Activated CD8-positive, alpha-beta T cell treated with anti-CD3 and anti-CD28 coated beads for 36 hours (primary cell): ENCODE measurements at regions not wholly inside any gene's neighbourhood (a gene's known extent, or its start where the extent isn't known, plus 50 kb on each side); places are given as distances from the start of the nearest gene placed in this dataset.

Experiments used
- ATAC-seq: fragments of 200-7000 bp; cut with Tn5 transposase; one replicate; pipeline ENCODE4 v1.10.0; 2021; ENCODE audit warnings: mild to moderate bottlenecking, moderate library complexity
- CTCF ChIA-PET: fragments of 350-600 bp; sonication (Branson Sonifier 250); formaldehyde crosslinking; loops from one replicate; lab custom pipeline; 2021; ENCODE audit warnings: antibody characterized with exemption; lab: Charles Lee
- POLR2A ChIA-PET: fragments of 350-600 bp; sonication (Branson Sonifier 250); formaldehyde crosslinking; loops from one replicate; lab custom pipeline; 2021; ENCODE audit warnings: antibody characterized with exemption; lab: Charles Lee
- DNase-seq: peaks from one replicate; pipeline ENCODE4 v3.0.0-alpha.2; 2020
- H3K27ac Mint-ChIP-seq: one replicate; pipeline ENCODE4 v1.8.0; 2021; ENCODE audit warnings: mild to moderate bottlenecking, mixed read lengths
- H3K27me3 Mint-ChIP-seq: one replicate; pipeline ENCODE4 v1.8.0; 2021; ENCODE audit warnings: mixed read lengths
- H3K36me3 Mint-ChIP-seq: one replicate; pipeline ENCODE4 v1.8.0; 2021; ENCODE audit warnings: low read depth, mixed read lengths
- H3K4me1 Mint-ChIP-seq: one replicate; pipeline ENCODE4 v1.8.0; 2021; ENCODE audit warnings: low read depth, mixed read lengths
- H3K4me3 Mint-ChIP-seq: one replicate; pipeline ENCODE4 v1.8.0; 2021; ENCODE audit warnings: mild to moderate bottlenecking, moderate library complexity, mixed read lengths
- H3K9me3 Mint-ChIP-seq: one replicate; pipeline ENCODE4 v1.8.0; 2021; ENCODE audit warnings: mixed read lengths
- CTCF ChIP-seq: fragments of 200-600 bp; IDR thresholded peaks from one replicate; pipeline ENCODE4 v1.8.0; 2022; ENCODE audit warnings: antibody characterized with exemption, mild to moderate bottlenecking
- intact Hi-C: fragments of 100-400 bp; cut with micrococcal nuclease; formaldehyde crosslinking; loops from one replicate; pipeline ENCODE4 v1.10.0; 2022

GRCh38 chr11:43561832-43562231 lies 118.7 kb upstream of the HSD17B12 start:
- no peak for ATAC-seq
- Mint-ChIP-seq H3K36me3 (no peaks in the 10 kb centered on the region), H3K9me3 (no peaks in the 10 kb centered on the region), H3K4me3 (no peak overlapping the region), H3K4me1 (peaks cover 15% of the 10 kb centered on the region), H3K27ac (no peak overlapping the region), H3K27me3 (peaks cover 47% of the 10 kb centered on the region)
- ChIA-PET CTCF (interaction anchor here (0.9 to 1.8 kb wide), 6 partner anchors 9 to 56 kb away, joined by 3 to 5 read pairs (median 4); no protein-coding TSS in a partner anchor), POLR2A (no interaction called here)
- DNase-seq = no peak
- intact Hi-C loops = no loop called here
- no peak for TF ChIP-seq CTCF

- Mint-ChIP-seq H3K27me3 (peaks cover 42% of the 10 kb centered on the region), H3K4me1 (no peaks in the 10 kb centered on the region), H3K27ac (no peak overlapping the region), H3K9me3 (no peaks in the 10 kb centered on the region), H3K36me3 (no peaks in the 10 kb centered on the region), H3K4me3 (no peak overlapping the region)
- POLR2A ChIA-PET = interaction anchor here (1.0 kb wide), 1 partner anchor 19 kb away, joined by 3 read pairs; no protein-coding TSS in a partner anchor
- CTCF ChIA-PET = interaction anchor here (0.6 to 2.5 kb wide), 21 partner anchors 8 to 284 kb away, joined by 3 to 20 read pairs (median 4); no protein-coding TSS in a partner anchor
- DNase-seq (no peak), ATAC-seq (peak; percentile 66)
- TF ChIP-seq CTCF = peak; percentile 76
- intact Hi-C loops = no loop called here
Measured at GRCh38 chr11:43567396-43567975, 113.1 kb upstream of the HSD17B12 start.

GRCh38 chr11:43573233-43573632 lies 107.3 kb upstream of the HSD17B12 start:
- POLR2A ChIA-PET = no interaction called here
- ATAC-seq = peak; percentile 35
- intact Hi-C loops = loop anchor here (5.0 kb wide), 1 partner anchor 279 kb away; no protein-coding TSS in a partner anchor
- H3K27me3 Mint-ChIP-seq = peaks cover 76% of the 10 kb centered on the region
- CTCF ChIA-PET = interaction anchor here (0.6 to 3.0 kb wide), 17 partner anchors 8 to 366 kb away, joined by 3 to 13 read pairs (median 4); partner anchors contain the start of gene API5
- peaks cover 1% of the 10 kb centered on the region for H3K36me3 Mint-ChIP-seq
- no peak overlapping the region for H3K27ac Mint-ChIP-seq
- H3K9me3 Mint-ChIP-seq = no peaks in the 10 kb centered on the region
- peaks cover 16% of the 10 kb centered on the region for H3K4me1 Mint-ChIP-seq
- peak; percentile 35 for DNase-seq
- H3K4me3 Mint-ChIP-seq = no peak overlapping the region
- peak; percentile 70 for TF ChIP-seq CTCF

- H3K36me3 Mint-ChIP-seq = peaks cover 1% of the 10 kb centered on the region
- H3K27ac Mint-ChIP-seq = no peak overlapping the region
- TF ChIP-seq CTCF = no peak
- no peak for ATAC-seq
- no peak for DNase-seq
- POLR2A ChIA-PET = no interaction called here
- H3K4me3 Mint-ChIP-seq = no peak overlapping the region
- intact Hi-C loops = loop anchor here (5.0 kb wide), 1 partner anchor 278 kb away; no protein-coding TSS in a partner anchor
- H3K9me3 Mint-ChIP-seq = no peaks in the 10 kb centered on the region
- CTCF ChIA-PET = interaction anchor here (0.6 to 3.0 kb wide), 5 partner anchors 9 to 278 kb away, joined by 3 to 13 read pairs (median 3); partner anchors contain the start of gene API5
- peaks cover 20% of the 10 kb centered on the region for H3K4me1 Mint-ChIP-seq
- H3K27me3 Mint-ChIP-seq = peaks cover 78% of the 10 kb centered on the region
Measured at GRCh38 chr11:43573873-43574272, 106.7 kb upstream of the HSD17B12 start.

DNA sequence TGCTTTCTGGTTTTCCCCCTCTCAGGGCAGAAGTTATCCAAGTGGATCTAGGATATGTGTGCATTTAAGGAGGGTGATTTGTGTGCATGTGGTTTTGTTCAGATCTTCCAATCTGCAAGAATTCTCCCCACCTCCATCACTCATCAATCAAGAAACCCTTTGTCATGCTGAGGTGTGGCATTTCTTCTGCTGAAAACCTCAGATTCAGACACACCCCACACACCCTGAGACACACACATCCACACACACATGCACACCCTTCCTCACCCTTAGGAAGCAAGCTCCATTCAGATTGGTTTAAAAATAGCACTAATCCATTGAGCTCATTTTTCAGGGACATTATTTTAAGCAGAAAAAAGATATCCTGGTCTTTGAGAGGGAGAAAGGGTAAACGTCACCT lies 106.1 kb upstream of the HSD17B12 start:
- Mint-ChIP-seq H3K27me3 (peaks cover 78% of the 10 kb centered on the region), H3K4me3 (no peak overlapping the region), H3K9me3 (no peaks in the 10 kb centered on the region), H3K36me3 (peaks cover 1% of the 10 kb centered on the region), H3K27ac (no peak overlapping the region), H3K4me1 (peaks cover 22% of the 10 kb centered on the region)
- no peak for TF ChIP-seq CTCF
- no peak for DNase-seq
- no peak for ATAC-seq
- POLR2A ChIA-PET = interaction anchor here (1.4 kb wide), 1 partner anchor 13 kb away, joined by 4 read pairs; no protein-coding TSS in a partner anchor
- CTCF ChIA-PET = interaction anchor here (1.0 to 3.0 kb wide), 5 partner anchors 10 to 277 kb away, joined by 3 to 13 read pairs (median 3); no protein-coding TSS in a partner anchor
- intact Hi-C loops = loop anchor here (5.0 kb wide), 1 partner anchor 278 kb away; no protein-coding TSS in a partner anchor
